Fibroblast of pulmonary artery (primary cell): ENCODE measurements at regions not wholly inside any gene's neighbourhood (a gene's known extent, or its start where the extent isn't known, plus 50 kb on each side); places are given as distances from the start of the nearest gene placed in this dataset.
"Not testable (repeated sequence)": the region's sequence is repeated elsewhere in the genome, so short reads cannot be mapped to it uniquely, and the experiment has no call there.

Experiments used
- DNase-seq: peaks from one replicate; pipeline ENCODE4 v3.0.0-alpha.2; 2010; ENCODE audit warnings: low read depth
- H3K4me3 ChIP-seq: replicated peaks from 2 replicates; pipeline ENCODE4 v1.5.1; 2011; ENCODE audit warnings: low read depth, mild to moderate bottlenecking, control low read depth, low read length, moderate library complexity
- CTCF ChIP-seq: IDR thresholded peaks from 2 replicates; pipeline ENCODE4 v1.5.1; 2011; ENCODE audit warnings: mild to moderate bottlenecking, control low read depth, low read length, inconsistent platforms; ENCODE audit errors: missing control alignments

DNA sequence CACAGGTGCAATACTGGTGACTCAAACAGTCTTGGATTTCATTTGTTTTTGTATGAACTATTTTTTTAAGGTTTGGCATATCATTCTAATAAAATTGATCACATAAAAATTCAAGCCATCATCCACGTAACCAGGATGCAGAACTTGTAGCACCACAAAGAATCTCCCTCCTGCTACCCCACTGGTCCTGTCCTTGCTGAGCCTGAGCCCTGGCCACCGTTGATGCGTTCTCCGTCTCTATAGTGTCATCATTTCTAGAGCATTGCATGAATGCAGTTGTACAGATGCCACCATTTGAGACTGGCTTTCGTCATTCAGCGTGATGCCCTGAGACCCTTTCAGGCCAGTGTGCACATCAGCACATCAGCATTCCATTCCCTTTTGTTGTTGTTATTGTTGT, 273.5 kb downstream of the TCERG1L start:
- TF ChIP-seq CTCF = no peak
- no peak overlapping the region for H3K4me3 ChIP-seq
- no peak for DNase-seq

GRCh38 chr10:131041031-131041430, 270.5 kb downstream of the TCERG1L start:
- H3K4me3 ChIP-seq = no peak overlapping the region
- no peak for DNase-seq
- no peak for TF ChIP-seq CTCF

- DNase-seq = no peak
- H3K4me3 ChIP-seq = no peak overlapping the region
- no peak for TF ChIP-seq CTCF
These were observed 270.1 kb downstream of the TCERG1L start for GRCh38 chr10:131041441-131041840.

DNA sequence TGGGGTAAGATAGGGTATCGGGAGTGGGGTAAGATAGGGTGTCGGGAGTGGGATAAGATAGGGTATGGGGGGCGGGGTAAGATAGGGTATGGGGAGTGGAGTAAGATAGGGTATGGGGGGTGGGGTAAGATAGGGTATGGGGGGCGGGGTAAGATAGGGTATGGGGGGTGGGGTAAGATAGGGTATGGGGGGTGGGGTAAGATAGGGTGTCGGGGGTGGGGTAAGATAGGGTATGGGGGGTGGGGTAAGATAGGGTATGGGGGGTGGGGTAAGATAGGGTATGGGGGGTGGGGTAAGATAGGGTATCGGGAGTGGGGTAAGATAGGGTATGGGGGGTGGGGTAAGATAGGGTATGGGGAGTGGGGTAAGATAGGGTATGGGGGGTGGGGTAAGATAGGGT, 269.5 kb downstream of the TCERG1L start:
- H3K4me3 ChIP-seq, DNase-seq: not testable (repeated sequence)
